ENCODE measurements at regions not wholly inside any gene's neighbourhood (a gene's known extent, or its start where the extent isn't known, plus 50 kb on each side); places are given as distances from the start of the nearest gene placed in this dataset.

DNA sequence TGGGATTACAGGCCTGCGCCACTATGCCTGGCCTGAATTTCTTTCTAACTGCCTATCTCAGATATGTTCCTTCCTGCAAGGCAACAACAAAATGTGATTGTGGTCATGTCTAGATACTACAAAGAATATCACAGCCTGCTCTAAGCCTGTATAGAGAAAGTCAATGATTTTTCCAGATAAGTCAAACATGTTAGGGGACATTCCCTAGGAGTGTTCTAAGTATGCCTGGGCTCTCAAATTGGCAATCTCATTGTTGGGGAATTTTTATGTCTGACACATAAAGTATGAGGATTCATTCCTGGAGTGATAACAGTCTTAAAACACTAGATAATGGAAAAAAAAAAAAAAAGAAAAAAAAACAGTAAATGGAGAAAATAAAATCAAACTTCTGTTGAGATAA, 406.1 kb downstream of the GATA3 start:
- no peak for DNase-seq (ENCODE audit: extremely low read depth in 1 of 2, low read depth in 1 of 2)

GRCh38 chr10:8462565-8462964, 408.1 kb downstream of the GATA3 start:
- DNase-seq (ENCODE audit: extremely low read depth in 1 of 2, low read depth in 1 of 2) = no peak

DNA sequence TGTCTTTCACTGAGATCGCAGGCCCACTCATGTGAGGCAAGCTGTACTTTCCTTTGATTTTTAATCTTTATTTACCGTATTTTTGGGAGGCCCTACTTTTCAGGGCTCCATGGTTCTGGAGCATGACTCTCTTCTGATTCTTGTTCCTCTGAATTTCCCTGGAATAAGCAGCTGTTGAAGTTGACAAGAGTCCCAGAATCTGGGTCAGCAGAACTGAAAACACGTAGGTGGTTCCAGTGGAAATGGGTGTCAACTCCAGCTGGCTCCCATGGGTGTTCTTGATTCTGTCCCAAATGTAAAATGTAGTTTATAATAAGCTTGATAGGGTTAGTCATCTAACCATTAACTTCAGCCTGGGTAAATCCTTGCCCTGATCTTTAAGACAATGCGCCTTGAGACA, 409.4 kb downstream of the GATA3 start:
- no peak for DNase-seq (ENCODE audit: extremely low read depth in 1 of 2, low read depth in 1 of 2)

DNA sequence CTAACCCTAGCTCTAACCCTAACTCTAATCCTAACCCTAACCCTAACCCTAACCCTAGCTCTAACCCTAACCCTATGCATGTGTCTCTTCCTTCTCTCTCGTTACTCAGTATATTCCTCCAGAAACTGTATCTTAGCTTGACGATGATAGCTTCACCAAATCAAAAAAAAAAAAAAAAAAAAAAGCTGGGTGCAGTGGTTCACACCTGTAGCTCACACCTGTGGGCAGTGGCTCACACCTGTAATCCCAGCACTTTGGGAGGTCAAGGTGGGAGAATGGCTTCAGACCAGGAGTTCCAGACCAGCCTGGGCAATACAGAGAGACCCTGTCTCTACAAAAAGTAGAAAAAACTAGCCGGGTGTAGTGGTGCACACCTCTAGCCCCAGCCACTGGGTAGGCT, 414.0 kb downstream of the GATA3 start:
- no peak for DNase-seq (ENCODE audit: extremely low read depth in 1 of 2, low read depth in 1 of 2)

DNA sequence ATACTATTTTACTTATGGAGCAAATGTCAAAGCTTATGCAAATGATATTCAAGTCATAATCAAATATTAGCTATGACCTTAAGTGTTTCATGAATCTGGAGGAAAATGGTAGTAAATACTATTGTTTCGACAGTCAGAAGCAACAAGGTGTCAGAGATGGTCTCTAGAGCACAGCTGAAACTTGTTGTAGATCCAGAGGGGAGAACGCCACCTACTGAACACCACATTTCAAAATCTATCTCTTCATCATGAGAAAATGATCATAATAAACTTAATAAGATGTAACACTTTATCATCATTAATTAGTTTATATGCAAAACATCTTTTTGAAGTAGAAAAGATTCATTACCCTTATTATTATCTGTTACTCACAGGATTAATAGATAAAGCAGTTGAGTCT, 418.7 kb downstream of the GATA3 start:
- no peak for DNase-seq (ENCODE audit: extremely low read depth in 1 of 2, low read depth in 1 of 2)

DNA sequence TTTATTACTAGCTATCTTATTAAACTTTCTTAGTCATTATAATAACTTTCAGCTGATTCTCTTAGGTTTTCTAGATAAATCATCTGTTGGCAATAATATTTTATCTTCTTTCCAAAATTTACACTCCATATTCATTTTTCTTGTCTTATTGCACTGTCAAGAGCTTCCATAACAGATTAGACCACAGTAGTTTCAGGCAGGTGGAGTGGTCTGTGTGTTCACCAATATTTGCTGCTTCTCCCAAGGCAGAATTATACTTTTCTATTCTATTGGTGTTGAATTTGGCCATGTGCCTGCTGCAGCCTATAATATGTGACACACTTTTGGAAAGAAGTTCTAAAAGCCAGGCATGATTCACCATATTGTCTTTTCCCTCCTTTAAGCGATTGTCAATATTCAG, 422.8 kb downstream of the GATA3 start:
- DNase-seq (ENCODE audit: extremely low read depth in 1 of 2, low read depth in 1 of 2) = no peak

DNA sequence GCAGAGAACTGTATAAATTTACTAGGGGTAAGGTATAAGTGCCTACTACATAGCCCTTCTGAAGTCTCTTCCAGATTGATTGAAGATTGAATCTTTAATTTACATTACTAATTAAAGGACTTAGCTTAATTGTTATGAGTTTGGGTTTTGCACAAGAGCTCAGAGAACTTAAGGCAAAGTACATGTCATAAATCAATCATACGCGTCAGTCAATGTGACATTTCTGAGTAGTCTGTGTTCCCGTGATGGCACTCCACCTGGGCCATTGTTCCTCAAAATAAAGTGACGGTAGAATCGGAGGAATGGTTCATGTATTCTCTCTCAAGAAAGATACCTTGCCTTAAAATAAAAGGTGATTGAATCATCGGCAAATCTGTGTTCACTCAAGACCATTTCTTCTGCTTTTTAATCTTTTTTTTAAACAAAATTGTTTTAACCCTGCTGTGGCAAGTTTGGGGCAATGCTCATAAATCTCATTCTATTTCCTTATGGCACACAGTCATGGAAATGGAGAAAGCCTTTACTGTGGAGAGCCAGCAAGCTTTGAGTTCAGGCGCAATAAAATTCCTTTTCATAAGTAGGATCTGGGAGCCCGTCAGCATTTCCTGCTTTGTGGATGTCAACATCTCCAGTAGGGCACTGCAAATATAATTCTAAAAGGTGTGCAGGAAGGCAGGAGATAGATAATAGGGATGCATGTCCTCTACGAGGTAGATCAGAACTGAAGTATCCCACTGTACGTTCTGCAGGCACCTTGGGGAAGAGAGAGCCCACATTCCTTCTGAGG, 427.4 kb downstream of the GATA3 start:
- no peak for DNase-seq (ENCODE audit: extremely low read depth in 1 of 2, low read depth in 1 of 2)

- DNase-seq (ENCODE audit: extremely low read depth in 1 of 2, low read depth in 1 of 2) = no peak
Observed at GRCh38 chr10:8485032-8485431, 430.5 kb downstream of the GATA3 start.

DNA sequence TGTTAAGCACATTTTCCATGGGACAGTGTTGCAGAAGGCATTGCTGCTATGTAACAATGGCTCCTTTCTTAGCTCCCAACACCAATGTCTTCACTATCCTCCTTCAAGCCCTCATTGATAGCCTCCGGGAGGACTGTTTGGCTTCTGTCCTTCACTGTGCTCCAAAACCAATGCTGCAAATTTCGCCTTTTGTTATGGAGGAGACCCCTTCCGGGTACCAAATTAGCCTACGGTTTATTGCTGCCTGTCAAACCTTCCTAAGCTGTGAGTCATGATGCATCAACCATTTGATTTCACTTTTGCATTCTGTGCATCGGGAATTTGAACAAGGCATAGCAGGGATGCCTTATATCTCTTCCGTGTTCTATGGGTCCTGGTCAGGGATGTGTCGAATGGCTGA, 432.9 kb downstream of the GATA3 start:
- no peak for DNase-seq (ENCODE audit: extremely low read depth in 1 of 2, low read depth in 1 of 2)

DNA sequence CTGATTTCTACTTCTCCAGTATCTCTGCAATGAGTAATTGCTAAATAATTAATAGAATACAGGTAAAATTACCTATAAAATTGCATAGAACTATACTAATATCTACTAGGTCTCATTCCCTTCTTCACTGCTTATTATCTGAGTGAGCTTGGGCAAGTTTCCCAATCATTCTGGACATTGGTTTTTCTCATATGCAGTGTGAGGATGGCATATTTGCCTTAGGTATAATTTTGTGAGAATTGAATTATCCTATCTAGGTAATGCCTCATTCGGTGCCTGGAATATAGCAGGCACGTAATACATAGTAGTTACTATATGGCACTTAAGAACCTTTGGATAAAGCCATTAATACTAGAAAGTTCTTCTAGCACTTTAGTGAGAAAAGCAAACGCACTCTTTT, 434.7 kb downstream of the GATA3 start:
- no peak for DNase-seq (ENCODE audit: extremely low read depth in 1 of 2, low read depth in 1 of 2)

GRCh38 chr10:8489823-8490222, 435.3 kb downstream of the GATA3 start:
- no peak for DNase-seq (ENCODE audit: extremely low read depth in 1 of 2, low read depth in 1 of 2)

DNA sequence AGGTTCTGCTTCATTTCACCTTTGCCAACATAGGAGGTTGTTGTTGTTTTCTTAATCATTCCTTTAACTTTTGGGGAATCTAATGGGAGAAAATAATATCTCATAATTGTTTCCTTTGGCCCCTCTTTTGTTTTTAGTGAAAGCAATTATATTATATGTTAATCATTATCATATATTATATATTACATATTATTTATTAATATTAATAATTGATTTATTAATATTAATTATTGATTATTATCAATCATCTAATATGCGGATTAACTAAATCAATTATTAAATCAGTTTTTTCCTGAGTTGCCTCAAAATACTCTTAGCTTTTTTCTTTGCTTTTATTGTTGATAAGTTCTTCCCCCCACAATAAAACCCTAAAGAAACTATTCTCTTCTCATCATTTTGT, 443.8 kb downstream of the GATA3 start:
- DNase-seq (ENCODE audit: extremely low read depth in 1 of 2, low read depth in 1 of 2) = no peak

DNA sequence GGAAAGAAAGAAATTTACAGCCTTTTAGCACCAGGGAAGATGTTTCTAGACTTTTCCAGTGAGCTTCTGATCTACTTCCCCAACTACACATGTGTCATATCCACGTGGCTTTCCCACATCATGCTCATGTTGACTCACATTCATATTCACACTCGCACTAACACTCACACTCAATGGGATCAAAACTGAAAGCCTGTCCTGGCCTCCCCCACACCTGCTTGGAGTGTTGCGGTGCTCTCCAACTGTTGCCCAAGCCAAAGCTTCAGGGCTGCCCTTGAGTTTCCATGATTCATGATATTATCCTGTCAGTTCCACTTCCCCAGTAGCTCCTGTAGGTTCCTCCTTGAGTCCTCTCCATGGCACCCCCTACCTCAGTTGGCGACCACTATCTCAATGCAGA, 444.4 kb downstream of the GATA3 start:
- DNase-seq (ENCODE audit: extremely low read depth in 1 of 2, low read depth in 1 of 2) = no peak

DNA sequence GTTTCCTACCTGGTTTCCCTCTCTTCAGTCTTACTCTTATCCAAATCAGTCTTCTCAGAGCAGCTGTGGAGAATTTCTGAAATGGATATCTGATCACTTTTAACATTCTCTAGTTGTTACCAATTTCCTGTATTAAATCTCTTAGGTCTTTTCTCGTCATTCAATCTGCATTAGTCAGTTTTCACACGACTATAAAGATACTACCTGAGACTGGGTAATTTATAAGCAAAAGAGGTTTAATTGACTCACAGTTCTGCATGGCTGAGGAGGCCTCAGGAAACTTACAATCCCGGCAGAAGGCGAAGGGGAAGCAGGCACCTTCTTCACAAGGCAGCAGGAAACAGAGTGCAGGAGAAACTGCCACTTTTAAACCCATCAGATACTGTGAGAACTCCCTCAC, 444.8 kb downstream of the GATA3 start:
- no peak for DNase-seq (ENCODE audit: extremely low read depth in 1 of 2, low read depth in 1 of 2)

GRCh38 chr10:8499752-8500390, 445.4 kb downstream of the GATA3 start:
- no peak for DNase-seq (ENCODE audit: extremely low read depth in 1 of 2, low read depth in 1 of 2)

DNA sequence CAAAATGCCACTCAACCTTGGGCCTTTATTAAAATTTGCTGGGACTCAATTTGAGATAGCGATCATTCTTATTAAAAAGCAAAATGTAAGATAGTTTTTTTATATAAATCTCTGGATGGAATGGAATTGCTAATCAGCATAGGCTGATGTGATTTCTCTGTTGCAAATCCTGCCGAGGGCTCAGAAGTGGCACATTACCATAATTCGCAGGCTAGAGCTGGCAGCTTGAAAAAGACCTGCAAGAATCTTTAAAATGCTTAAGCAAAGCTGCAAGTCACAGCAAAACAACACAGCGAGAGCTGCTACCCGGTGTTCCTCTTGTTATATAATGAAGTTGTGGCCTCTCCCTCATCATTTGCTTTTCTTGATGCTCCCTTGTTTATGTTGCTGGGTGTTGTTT, 448.1 kb downstream of the GATA3 start:
- no peak for DNase-seq (ENCODE audit: extremely low read depth in 1 of 2, low read depth in 1 of 2)

- DNase-seq (ENCODE audit: extremely low read depth in 1 of 2, low read depth in 1 of 2) = no peak
Observed at GRCh38 chr10:8504499-8504898, 450.0 kb downstream of the GATA3 start.

GRCh38 chr10:8507156-8507555, 452.7 kb downstream of the GATA3 start:
- DNase-seq (ENCODE audit: extremely low read depth in 1 of 2, low read depth in 1 of 2) = no peak

DNA sequence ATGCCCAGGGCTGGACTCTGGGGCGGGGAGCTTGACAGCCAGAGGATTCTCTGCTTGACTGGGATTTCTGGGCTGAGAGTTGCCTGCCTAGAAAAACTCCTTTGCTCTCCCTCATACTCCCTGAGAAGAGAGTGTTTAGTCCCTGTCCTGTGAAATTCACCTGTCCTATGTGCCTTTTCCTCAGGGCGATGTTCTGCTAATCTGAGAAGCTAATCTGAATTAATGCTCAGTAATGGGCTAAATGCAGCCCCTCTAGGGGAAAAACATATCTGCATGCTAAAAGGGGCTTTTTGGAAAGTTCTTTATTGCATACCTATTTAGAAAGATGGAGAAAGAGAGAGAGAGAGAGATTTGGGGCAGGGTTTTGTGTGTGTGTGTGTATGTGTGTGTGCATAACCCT, 454.4 kb downstream of the GATA3 start:
- no peak for DNase-seq (ENCODE audit: extremely low read depth in 1 of 2, low read depth in 1 of 2)

DNA sequence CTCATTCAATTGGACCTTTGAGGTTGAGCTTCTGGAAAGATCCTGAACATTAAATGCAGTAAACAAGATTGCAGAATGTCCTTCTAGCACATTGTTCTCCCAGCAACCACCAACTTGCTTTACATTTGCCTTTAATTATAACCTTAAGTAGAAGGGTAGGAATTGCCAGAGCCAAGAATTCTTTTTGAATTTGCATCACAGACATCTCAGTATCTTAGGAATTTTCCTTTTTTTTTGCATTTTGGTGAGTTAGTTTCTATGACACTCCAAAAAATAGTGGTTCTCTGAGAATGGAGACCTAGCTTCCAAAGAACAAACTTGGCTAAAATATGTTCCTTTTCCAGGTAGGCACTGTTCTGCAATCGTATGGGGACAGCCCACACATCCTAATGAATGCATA, 456.0 kb downstream of the GATA3 start:
- DNase-seq (ENCODE audit: extremely low read depth in 1 of 2, low read depth in 1 of 2) = no peak

DNA sequence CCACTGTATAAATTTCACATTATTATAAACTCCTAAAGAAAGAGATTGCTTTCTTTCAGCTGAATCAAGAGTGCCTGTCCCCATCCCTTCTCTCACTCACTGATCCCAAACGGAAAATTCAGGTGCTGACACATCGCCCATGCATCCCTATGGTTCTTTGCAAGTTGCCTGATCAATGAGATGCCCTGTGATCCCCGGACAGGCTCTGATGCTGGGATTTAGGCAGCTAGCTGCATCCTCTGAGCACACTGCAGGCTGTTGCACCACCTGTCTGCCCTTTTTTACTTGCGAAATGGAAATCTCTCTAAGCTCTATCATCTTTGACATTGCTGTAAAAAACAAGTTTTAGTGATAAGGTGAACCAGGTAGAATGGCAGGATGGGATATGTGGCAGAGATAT, 456.5 kb downstream of the GATA3 start:
- DNase-seq (ENCODE audit: extremely low read depth in 1 of 2, low read depth in 1 of 2) = no peak
